ENCODE measurements at regions not wholly inside any gene's neighbourhood (a gene's known extent, or its start where the extent isn't known, plus 50 kb on each side); places are given as distances from the start of the nearest gene placed in this dataset.

DNA sequence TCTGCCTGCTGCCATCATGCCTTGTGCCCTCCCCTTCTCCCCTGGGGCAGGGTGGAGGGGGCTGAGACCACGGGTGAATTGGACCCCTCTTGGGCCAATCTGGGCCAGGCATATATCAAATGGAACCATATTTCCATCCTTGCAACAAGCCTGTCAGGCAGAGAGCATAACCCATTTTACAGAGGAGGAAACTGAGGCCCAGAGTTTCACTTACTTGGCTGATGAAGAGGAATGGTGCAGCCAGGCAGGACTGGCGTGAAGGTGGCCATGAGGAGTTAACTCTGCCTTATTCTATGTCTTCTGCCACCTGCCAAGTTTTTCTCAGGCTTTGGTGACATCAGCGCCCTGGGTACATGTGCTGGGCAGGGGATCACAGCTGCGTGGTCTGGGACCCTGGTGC is 155.5 kb upstream of the PCBD1 start:
- FAIRE-seq = no peak
- no peak for DNase-seq (ENCODE audit: low spot score)

DNA sequence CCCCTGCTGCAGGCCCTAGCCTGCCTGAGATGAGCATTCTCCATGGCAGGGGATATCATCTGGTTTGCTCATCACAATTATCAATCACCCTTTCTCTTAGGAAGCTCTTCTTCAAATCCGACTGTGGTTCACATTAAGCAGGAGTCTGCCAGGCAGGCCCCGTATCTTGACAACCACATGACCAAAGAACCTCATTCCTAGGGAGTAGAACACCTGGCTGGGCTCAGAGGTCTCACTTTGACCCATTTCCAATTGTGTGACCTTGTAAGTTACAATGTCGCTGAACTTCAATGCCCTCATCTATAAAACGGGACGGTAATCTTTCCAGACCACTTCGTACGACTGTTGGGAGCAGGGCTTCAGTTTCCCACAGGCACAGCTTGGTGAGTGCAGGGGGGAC is 156.4 kb upstream of the PCBD1 start:
- DNase-seq (ENCODE audit: low spot score) (no peak), FAIRE-seq (no peak)

DNA sequence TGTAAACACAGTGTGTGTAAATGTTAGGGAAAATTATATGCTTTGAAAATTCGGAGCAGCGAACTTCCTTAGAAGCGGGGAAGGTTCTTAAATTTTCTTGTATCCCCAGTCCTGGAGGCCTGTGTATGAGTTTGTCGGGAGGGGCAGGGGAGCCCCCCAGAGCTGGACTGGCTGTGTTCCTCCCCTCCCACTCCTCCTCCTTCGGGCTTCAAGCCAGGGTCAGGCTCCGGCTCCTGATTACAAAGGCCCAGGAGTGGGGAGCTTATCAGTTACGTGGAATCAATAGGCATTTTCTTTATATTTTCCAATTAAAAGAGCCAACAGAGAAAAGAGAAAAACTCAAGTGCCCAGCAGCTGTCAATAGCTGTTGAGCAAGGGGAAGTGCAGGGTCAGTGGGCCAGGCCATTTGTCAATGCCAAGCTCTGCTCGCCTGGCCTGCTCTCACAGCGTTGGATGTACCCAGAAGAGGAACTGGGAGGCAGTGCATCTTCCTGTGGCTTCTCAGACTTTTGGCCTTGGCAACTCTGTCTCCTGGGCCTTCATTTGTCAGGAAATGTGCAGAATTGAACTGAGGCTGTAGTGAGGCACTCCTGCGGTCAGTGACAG is 156.9 kb upstream of the PCBD1 start:
- DNase-seq (ENCODE audit: low spot score) = no peak
- no peak for FAIRE-seq

DNA sequence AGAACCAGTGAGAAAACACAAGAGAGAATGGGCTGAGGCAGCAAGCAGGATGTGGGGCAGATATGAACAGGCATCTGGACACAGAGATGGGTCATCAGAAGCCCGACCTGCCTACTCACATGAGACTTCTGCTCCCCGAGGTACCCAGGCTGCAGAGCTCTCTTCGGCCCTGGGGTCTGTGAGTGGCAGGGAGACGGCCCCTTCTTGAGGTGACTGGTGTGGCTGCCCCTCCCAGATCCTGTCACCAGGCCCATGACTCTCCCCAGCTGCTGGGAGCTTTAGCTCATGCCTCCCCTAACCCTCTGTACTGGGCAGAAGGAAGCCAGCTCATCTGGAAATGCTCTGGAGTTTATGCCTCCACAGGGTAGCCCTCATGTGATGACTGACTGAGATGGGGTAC is 157.6 kb upstream of the PCBD1 start:
- no peak for DNase-seq (ENCODE audit: low spot score)
- FAIRE-seq = no peak

DNA sequence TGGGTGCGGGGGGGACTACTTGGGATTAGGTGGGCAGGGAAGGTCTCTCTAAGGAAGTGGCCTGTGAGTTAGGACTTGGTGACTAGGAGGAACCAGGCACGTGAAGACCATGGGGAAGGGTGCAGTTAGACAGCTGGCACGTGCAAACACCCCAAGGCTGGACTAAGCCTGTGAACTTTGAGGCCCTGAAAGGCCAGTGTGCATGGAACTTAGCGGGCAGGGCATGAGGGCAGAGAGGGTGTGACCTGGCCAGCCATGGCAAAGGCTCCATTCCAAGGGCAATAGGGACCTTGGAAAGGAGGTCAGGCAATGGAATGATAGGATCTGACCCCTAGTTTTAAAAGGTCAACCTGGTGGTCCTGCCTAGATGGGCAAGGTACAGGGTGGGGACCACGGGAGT is 158.4 kb upstream of the PCBD1 start:
- FAIRE-seq (no peak), DNase-seq (ENCODE audit: low spot score) (no peak)

DNA sequence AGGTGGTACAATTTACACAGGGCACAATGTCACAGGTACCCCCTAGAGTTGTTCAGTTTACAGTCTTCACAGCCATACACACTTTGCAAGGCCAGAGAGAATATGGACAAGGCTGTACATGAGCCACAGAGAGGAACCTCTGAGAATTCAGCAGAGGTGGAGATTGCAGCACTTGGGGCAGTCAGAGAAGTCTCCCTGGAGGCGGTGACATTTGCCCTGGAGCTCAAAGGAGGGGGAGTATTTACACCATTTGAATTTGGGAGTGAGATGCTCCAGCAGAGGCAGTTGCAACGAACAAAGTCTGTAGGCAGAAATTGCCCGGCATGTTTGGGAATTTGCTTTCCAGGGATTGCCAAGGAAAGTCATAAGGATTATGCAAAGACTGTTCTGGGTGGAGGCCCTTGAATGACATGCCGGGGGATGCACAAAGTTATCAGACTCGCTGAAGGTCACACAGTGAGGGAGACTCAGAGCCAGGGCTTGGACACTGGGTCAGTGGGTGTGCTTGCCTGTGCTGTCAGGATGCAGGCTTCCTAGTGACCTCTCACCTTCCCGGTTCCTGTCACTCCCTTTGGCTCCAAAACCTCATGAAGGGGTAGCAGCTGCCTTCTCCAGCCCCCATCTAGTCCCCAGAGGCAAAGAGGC is 160.7 kb upstream of the PCBD1 start:
- FAIRE-seq (no peak), DNase-seq (ENCODE audit: low spot score) (no peak)

DNA sequence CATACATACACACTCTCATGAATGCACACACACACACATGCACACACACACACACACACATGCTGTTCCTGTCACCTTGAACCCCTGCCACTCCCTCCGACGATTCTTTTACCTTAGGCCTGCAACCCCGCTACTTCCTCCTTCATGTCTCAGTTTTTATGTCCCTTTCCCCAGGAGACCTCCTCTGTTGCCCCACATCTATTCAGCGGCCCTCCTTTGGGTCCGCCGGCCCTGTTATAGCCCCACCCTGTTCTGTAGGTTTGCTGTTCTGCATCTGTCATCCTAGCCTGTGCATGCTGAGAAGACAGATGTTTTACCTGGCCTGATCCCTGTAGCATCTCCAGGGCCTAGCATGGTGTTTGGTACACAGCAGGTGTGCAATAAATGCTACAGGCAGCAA is 161.6 kb upstream of the PCBD1 start:
- FAIRE-seq (no peak), DNase-seq (ENCODE audit: low spot score) (no peak)

DNA sequence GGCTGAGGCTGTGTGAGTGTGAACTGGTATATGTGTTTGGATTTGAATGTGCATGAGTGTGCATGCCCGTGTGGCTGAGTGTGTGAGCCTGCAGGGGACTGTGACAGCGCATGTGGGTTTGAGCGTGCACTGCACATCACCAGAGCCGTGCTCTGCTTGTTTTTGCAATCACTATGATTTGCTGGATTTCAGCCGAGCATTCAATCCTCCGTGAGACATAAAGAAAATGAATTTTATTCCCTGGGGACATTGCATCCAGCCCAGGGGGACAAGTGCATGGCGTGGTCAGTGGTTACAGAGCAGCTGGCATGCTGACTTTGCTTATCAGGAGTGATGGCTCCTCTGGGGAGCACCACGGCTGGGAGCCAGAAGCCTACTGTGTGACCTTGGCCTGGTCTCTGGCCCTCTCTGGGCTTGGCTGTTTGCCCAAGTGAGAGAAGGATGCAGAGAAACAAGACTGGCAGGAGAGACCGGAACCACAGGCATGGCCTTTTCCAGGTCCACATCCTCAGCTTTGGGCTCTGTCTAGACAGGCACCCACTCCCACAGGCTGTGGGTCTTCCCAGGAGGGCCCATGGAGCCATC is 160.2 kb upstream of the UNC5B start:
- DNase-seq (ENCODE audit: low spot score) (no peak), FAIRE-seq (no peak)

DNA sequence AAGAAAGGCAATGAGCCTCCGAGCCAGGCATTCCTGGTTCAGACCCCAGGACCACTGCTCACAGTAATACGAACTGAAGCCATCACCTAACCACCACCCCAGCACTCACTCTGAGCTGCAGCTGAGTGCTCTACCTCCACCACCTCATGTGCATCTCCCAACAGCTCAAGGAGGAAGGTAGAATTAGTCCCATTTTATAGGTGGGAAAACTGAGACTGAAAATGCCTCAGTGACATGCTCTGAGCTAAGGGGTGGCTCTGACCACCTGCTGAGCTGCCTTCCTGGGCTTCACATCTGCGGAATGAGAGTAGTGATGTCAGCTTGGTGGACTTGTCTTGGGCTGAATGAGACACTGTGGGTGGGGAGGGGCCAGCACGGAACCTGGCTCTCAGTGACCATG is 159.7 kb upstream of the UNC5B start:
- DNase-seq (ENCODE audit: low spot score) = no peak
- no peak for FAIRE-seq

DNA sequence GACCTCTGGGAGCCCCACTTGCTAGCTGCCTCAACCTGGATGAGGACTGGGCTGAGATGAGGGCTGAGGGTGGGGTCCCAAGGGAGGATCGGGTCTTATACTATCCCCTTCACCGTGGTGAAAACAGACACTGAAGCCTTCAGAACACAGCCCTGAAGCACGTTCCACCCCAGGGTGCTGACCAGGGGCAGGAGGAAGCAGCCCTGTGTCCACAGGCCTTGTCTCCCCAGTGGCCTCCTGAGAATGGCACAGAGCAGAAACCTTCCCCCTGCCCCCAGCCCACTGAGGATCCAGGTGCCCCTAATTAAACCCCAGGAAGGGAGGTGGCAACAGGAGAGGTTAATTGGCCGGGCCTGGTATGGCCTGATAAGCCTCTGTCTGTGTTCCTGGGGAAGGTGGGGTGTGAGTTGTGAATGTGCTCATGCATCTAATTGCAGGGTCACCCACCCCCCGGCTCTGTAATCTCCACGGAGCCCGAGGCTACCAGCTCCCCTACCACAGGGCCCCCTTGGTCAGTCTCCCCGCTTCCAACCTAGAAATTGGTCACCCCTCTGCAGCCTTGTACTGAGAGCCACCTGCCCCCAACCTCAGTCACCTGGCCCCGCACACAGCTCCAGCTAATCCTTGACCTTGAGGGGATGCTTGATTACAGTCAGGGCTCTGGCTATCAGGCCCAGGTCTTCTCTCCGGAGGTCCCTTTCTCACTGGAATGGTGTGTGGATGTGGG is 159.0 kb upstream of the UNC5B start:
- no peak for DNase-seq (ENCODE audit: low spot score)
- no peak for FAIRE-seq

DNA sequence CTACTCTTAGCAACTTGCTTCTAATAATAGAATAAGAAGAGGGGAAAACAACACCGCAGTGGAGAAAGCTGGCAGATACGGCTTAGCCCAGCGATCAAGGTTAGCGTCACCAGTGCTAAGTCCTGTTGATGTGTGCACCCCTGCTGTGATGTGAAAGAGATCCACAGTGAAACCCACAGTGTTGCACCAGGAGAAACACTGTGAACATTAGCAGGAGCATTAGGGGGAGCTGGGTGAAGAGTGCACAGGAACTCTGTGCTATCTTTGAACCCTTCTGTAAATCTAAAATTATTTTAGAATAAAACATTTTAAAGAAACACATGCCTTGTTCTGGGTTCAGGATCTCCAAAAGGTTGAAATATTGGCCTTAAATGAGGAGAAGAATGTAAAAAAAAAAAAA is 154.1 kb upstream of the UNC5B start:
- no peak for DNase-seq (ENCODE audit: low spot score)
- FAIRE-seq = no peak

DNA sequence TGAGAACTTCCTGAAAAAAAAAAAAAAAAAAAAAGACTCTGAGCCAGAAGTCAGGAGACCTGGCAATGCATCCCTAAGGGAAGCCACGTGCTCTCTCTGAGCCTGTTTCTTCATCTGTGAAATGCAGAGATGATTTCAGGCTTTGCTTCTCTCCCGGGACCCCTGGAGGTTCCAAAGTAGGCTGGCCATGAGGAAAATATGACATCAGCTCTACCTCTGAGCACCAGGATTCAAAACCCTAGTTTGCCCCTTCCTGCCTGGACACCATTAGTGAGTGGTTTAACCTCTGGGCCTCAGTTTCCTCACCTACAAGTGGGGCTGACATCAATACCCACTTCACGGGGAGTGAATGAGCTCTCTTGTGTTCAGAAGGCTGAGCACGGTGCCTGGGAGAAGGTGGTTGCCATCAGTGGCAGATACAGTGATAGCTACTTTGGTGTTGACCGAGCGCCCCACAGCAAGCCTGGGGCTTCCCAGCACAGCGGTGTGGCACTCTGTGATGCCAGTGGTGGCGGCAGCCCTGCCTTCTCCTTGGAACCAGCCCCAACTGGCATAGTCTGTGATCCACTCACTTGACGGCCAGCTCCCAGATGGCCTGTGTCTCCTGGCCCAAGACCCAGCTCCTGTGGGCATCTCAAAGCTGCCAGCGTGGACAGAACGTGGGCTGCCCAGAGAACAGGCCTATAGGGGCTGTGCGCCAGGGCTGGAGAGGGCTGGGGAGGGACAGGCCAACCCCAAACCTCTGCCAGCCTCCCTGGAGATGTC is 153.1 kb upstream of the UNC5B start:
- DNase-seq (ENCODE audit: low spot score) = no peak
- FAIRE-seq = no peak

DNA sequence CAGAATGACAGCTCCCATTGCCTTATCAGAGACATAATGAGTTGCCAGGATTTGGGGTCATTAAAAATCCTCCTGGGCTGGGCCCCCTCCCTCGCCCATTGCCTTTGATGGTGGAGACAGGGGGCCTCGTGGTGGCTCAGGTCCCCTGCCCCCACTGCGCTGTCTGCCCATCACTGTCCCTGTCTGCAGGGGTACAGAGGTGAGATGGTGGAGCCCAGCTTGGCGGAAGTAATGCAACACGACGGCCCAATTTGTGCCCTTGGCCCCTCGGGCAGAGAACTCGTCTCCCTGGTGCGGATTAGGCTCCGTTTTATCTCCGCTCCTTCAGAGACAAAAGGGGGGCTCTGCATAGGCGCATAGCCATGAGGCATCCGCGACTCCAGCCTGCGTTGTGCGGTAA is 152.4 kb upstream of the UNC5B start:
- no peak for FAIRE-seq
- DNase-seq (ENCODE audit: low spot score) = no peak

DNA sequence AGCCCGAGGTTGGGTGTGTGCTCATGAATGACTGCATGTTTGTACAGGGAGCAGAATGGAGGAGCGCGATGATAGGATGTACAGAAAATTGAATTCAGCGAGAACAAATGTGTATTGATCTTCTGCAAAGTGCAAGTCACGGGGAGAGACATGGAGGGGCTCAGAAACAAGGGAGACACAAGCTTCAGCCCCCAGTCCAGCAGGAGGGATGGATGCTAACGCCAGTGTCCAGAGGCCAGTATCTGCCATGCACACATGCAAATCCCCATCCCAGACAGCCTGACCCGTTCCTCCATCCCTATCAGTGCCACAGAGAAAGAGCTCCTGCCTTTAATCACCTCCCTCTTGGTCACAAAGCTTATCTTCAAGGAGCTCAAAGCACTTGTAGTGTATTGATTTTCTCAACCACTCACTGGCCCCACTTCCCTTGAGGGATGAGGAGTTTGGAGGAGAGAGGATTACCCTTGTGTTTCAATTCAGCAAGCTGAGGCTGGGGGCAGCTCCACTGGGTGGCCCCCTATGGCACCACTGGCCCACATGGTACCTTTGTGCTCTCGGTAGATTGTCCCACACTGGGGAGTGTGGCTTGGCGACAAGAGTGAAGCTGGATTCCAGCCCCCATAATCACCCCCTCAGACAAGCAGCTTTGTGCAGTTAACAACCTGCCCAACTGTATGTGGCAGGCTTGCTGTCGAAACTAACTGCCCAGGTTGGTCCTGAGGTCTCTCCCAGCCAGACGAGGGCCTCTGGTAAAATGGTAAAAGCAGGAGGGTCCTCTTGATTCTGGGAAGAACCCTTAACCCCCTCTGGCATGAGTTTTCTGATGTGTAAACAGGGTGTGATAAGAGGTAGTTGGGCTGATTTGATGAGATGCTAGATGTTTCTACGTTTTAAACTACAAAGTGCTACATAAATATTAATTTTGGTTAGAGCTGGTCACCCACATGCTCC is 151.6 kb upstream of the UNC5B start:
- no peak for FAIRE-seq
- no peak for DNase-seq (ENCODE audit: low spot score)

DNA sequence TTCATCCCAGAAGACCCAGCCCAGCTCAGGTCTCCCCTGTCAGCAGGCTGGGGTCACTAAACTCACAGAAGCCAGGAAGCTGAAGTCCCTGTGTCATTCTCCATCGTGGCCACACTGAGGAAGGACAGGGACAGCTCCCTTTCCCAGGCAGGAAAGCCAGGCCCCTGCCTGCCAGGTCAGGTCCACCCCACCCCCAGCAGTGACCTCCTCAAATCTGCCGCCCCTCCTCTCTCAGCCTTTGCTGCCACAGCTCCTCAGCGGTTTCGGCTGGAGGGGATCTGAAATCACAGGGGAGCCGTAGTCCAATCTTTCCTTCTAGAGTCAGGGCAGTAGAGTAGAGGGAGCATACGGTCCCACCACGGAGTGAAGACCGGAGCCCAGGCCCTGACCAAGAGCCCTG is 150.9 kb upstream of the UNC5B start:
- no peak for FAIRE-seq

DNA sequence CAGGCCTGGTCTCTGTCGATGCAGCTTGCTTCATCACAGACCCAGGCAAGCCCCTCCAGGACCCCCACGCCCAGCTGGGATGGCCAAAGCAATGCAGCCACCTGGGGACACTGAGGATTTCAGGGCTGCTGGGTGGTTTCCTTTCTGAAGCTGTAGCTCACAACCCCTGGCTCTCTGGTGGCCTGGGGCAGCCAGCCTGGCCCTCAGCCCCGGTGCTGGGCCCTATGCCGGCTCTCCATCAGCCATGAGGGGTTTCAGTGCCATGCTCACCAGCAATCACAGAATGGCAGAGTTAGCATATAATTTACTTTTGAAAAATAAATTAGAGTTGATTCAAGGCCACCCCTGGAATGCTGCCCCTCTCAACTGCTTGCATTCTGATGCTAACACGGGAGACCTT is 150.2 kb upstream of the UNC5B start:
- no peak for DNase-seq (ENCODE audit: low spot score)
- FAIRE-seq = no peak

More for the DNA sequence above, 150.9 kb upstream of the UNC5B start:
- DNase-seq (ENCODE audit: low spot score) = no peak

DNA sequence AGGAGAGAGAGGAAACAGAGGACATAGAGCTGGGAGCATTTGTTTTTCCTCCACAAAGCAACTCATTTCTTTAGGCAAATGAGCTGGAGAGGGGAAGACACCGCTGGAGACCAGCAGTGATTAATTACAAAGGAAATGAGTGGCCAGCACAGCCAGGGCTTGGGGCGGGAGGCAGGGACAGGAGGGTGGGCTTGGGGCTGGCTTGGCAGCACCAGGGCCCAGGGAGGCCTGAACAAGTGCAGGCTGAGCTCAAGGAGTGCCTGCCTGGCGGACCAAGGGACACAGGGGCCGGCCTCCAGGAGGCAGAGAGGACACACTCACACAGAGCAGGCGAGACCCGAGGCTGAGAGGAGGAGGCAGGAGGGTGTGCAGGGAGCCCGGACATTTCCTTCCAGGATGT is 149.0 kb upstream of the UNC5B start:
- no peak for FAIRE-seq
- DNase-seq (ENCODE audit: low spot score) = no peak

DNA sequence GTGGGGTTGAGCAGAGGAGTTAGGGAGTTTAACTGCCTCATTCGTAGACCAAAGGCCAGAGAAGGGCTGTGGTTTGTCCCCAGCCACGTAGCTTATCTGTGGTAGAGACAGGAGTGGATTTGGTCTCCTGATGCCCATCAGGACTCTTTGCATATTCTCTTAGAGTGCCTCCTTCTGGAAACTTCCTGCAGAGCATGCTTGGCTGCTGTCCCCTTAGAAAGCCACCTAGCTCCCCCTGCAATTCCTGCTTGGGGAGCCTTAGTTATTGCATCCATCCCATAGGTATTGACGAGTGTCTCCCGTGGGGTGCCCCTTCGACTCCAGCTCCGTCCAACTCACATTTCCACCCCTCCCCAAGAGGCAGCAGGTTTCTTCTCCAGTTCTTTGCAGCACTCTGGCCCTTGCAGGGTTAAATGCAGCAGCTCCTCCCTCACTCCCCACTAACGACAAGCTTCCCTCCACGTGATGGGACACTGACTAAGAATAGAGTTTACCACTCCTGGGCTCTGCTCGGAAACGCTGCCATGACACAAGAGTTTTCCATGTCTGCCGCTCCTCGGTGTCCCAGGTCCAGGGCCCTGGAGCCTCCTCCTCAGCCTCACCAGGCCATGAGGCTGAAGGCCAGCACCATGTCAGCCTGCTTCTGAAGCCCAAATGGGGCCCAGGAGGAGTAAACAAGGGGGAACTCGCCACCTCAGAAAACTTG is 147.8 kb upstream of the UNC5B start:
- DNase-seq (ENCODE audit: low spot score) (no peak), FAIRE-seq (no peak)

DNA sequence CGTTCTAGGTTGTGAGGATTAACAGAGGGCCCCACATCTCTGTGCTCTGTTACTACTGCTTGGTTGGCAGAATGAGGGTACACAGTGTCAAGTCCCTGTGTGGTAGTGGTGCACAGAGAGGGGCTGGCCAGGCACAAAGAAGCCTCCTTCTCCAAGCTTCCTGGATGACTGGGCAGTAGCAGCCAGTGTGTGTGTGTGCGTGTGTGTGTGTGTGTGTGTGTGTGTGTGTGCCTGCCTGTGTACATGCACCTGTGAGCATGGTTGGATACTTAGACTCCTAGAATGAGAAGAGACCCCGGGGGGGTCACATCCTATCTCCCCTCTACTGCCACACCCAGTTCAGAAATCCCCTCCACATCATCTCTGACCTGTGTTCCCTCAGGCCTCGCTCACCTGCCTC is 146.7 kb upstream of the UNC5B start:
- DNase-seq (ENCODE audit: low spot score) = no peak
- FAIRE-seq = no peak

DNA sequence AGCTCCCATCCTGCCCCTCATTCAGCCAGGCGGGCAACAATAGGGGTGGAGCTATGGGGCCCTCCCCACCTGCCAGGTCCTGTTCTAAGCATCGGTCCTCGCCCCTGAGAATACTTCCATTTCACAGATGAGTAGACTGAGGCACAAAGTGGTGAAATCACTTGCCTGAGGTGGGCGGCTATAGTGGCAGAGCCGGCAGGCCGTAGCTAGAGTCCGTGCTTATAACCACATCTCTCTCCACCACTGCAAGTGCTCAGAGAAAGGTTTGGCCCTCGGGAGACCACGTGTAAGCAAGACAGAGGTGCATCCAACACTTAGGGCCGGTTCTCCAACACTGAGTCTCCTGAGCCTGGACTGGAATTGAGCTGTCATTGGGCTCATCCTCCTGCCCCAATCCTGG is 145.8 kb upstream of the UNC5B start:
- DNase-seq (ENCODE audit: low spot score) (no peak), FAIRE-seq (no peak)
